Immature natural killer cell (primary cell): ENCODE measurements at regions not wholly inside any gene's neighbourhood (a gene's known extent, or its start where the extent isn't known, plus 50 kb on each side); places are given as distances from the start of the nearest gene placed in this dataset.

Experiments used
- DNase-seq, 3 donors: peaks; one replicate each; pipeline ENCODE4 v3.0.0; 2022; ENCODE audit warnings: mixed read lengths in 1 of 3
- H3K27ac Mint-ChIP-seq, 6 donors: one replicate each; pipeline ENCODE4 v1.8.0; 2020; ENCODE audit warnings: mixed read lengths in 6 of 6, mild to moderate bottlenecking in 5 of 6, inconsistent platforms in 4 of 6, moderate library complexity in 3 of 6
- H3K27me3 Mint-ChIP-seq, 3 donors: one replicate each; pipeline ENCODE4 v1.8.0; 2020 to 2021; ENCODE audit warnings: low read depth in 3 of 3, mild to moderate bottlenecking in 3 of 3, mixed read lengths in 3 of 3, moderate library complexity in 3 of 3, inconsistent platforms in 1 of 3
- H3K36me3 Mint-ChIP-seq, 3 donors: one replicate each; pipeline ENCODE4 v1.8.0; 2020; ENCODE audit warnings: mixed read lengths in 3 of 3, inconsistent platforms in 2 of 3, mild to moderate bottlenecking in 2 of 3
- H3K4me1 Mint-ChIP-seq, 2 donors: one replicate each; pipeline ENCODE4 v1.8.0; 2020; ENCODE audit warnings: inconsistent platforms in 2 of 2, mild to moderate bottlenecking in 2 of 2, mixed read lengths in 2 of 2, moderate library complexity in 1 of 2
- H3K4me3 Mint-ChIP-seq, 5 donors: one replicate each; pipeline ENCODE4 v1.8.0; 2020; ENCODE audit warnings: mild to moderate bottlenecking in 5 of 5, mixed read lengths in 5 of 5, inconsistent platforms in 3 of 5, moderate library complexity in 3 of 5
- H3K9me3 Mint-ChIP-seq, 6 donors: one replicate each; pipeline ENCODE4 v1.8.0; 2020; ENCODE audit warnings: mild to moderate bottlenecking in 6 of 6, mixed read lengths in 6 of 6, inconsistent platforms in 4 of 6, moderate library complexity in 3 of 6

- Mint-ChIP-seq H3K27ac (no peak overlapping the region), H3K27me3 (peaks cover 2% of the 10 kb centered on the region in 3 donors), H3K9me3 (peaks cover 0 to 6% (median 2%) of the 10 kb centered on the region in 6 donors), H3K4me3 (no peak overlapping the region), H3K36me3 (no peaks in the 10 kb centered on the region), H3K4me1 (no peaks in the 10 kb centered on the region)
- DNase-seq = no peak
Measured at GRCh38 chr4:138669479-138670315, 345.9 kb upstream of the NOCT start.

GRCh38 chr4:138668309-138668708 is 347.3 kb upstream of the NOCT start:
- DNase-seq = no peak
- Mint-ChIP-seq H3K27ac (no peak overlapping the region), H3K27me3 (peaks cover 2% of the 10 kb centered on the region in 3 donors), H3K9me3 (peaks cover 0 to 6% (median 2%) of the 10 kb centered on the region in 6 donors), H3K4me1 (no peaks in the 10 kb centered on the region), H3K36me3 (no peaks in the 10 kb centered on the region), H3K4me3 (no peak overlapping the region)

- H3K4me3 Mint-ChIP-seq = no peak overlapping the region
- H3K27ac Mint-ChIP-seq = no peak overlapping the region
Measured at GRCh38 chr4:138666366-138666765, 349.2 kb upstream of the NOCT start.

GRCh38 chr4:138665851-138666250 is 349.7 kb upstream of the NOCT start:
- peaks cover 0 to 6% (median under 1%) of the 10 kb centered on the region in 6 donors for H3K9me3 Mint-ChIP-seq
- no peak overlapping the region for H3K27ac Mint-ChIP-seq
- no peak for DNase-seq
- peaks cover 0 to 2% (median 0%) of the 10 kb centered on the region in 3 donors for H3K27me3 Mint-ChIP-seq
- H3K4me1 Mint-ChIP-seq = no peaks in the 10 kb centered on the region
- no peaks in the 10 kb centered on the region for H3K36me3 Mint-ChIP-seq
- no peak overlapping the region for H3K4me3 Mint-ChIP-seq

More at GRCh38 chr4:138666366-138666765, 349.2 kb upstream of the NOCT start:
- DNase-seq = no peak
- Mint-ChIP-seq H3K9me3 (peaks cover 0 to 6% (median 2%) of the 10 kb centered on the region in 6 donors), H3K4me1 (no peaks in the 10 kb centered on the region), H3K27me3 (peaks cover 0 to 2% (median 0%) of the 10 kb centered on the region in 3 donors), H3K36me3 (no peaks in the 10 kb centered on the region)

- no peaks in the 10 kb centered on the region for H3K4me1 Mint-ChIP-seq
- peaks cover 0 to 7% (median 0%) of the 10 kb centered on the region in 6 donors for H3K9me3 Mint-ChIP-seq
- H3K4me3 Mint-ChIP-seq = no peak overlapping the region
- no peaks in the 10 kb centered on the region for H3K36me3 Mint-ChIP-seq
- H3K27ac Mint-ChIP-seq = no peak overlapping the region
- DNase-seq = no peak
- peaks cover 0 to 2% (median 0%) of the 10 kb centered on the region in 3 donors for H3K27me3 Mint-ChIP-seq
Measured at GRCh38 chr4:138663883-138664282, 351.7 kb upstream of the NOCT start.

- no peaks in the 10 kb centered on the region for H3K4me1 Mint-ChIP-seq
- H3K9me3 Mint-ChIP-seq = peaks cover 0 to 5% (median 0%) of the 10 kb centered on the region in 6 donors
- H3K4me3 Mint-ChIP-seq = no peak overlapping the region
Measured at GRCh38 chr4:138659812-138660316, 355.7 kb upstream of the NOCT start.

GRCh38 chr4:138659037-138659811 is 356.4 kb upstream of the NOCT start:
- Mint-ChIP-seq H3K4me1 (no peaks in the 10 kb centered on the region), H3K4me3 (no peak overlapping the region), H3K36me3 (no peaks in the 10 kb centered on the region), H3K27ac (no peak overlapping the region), H3K9me3 (peaks cover 0 to 5% (median 0%) of the 10 kb centered on the region in 6 donors), H3K27me3 (peaks cover 0 to 2% (median 0%) of the 10 kb centered on the region in 3 donors)
- DNase-seq = no peak

More at GRCh38 chr4:138659812-138660316, 355.7 kb upstream of the NOCT start:
- no peaks in the 10 kb centered on the region for H3K27me3 Mint-ChIP-seq
- DNase-seq = no peak
- no peak overlapping the region for H3K27ac Mint-ChIP-seq
- no peaks in the 10 kb centered on the region for H3K36me3 Mint-ChIP-seq

GRCh38 chr4:138658518-138658917 is 357.1 kb upstream of the NOCT start:
- H3K4me1 Mint-ChIP-seq = no peaks in the 10 kb centered on the region
- peaks cover 0 to 2% (median 0%) of the 10 kb centered on the region in 3 donors for H3K27me3 Mint-ChIP-seq
- no peak overlapping the region for H3K27ac Mint-ChIP-seq
- H3K4me3 Mint-ChIP-seq = no peak overlapping the region
- H3K9me3 Mint-ChIP-seq = peaks cover 0 to 5% (median under 1%) of the 10 kb centered on the region in 6 donors
- H3K36me3 Mint-ChIP-seq = no peaks in the 10 kb centered on the region
- DNase-seq = no peak

- Mint-ChIP-seq H3K4me3 (no peak overlapping the region), H3K4me1 (no peaks in the 10 kb centered on the region), H3K27me3 (peaks cover 0 to 2% (median 0%) of the 10 kb centered on the region in 3 donors), H3K9me3 (peaks cover 0 to 5% (median 2%) of the 10 kb centered on the region in 6 donors), H3K36me3 (no peaks in the 10 kb centered on the region), H3K27ac (no peak overlapping the region)
- DNase-seq = no peak
Measured at GRCh38 chr4:138656990-138657389, 358.6 kb upstream of the NOCT start.

- Mint-ChIP-seq H3K27ac (no peak overlapping the region), H3K36me3 (no peaks in the 10 kb centered on the region), H3K4me1 (no peaks in the 10 kb centered on the region), H3K27me3 (peaks cover 0 to 2% (median 0%) of the 10 kb centered on the region in 3 donors), H3K4me3 (no peak overlapping the region), H3K9me3 (peaks cover 0 to 5% (median 2%) of the 10 kb centered on the region in 6 donors)
- no peak for DNase-seq
Measured at GRCh38 chr4:138655985-138656384, 359.6 kb upstream of the NOCT start.

- no peaks in the 10 kb centered on the region for H3K4me1 Mint-ChIP-seq
- no peaks in the 10 kb centered on the region for H3K36me3 Mint-ChIP-seq
- peaks cover 0 to 5% (median 2%) of the 10 kb centered on the region in 6 donors for H3K9me3 Mint-ChIP-seq
Measured at GRCh38 chr4:138655286-138655685, 360.3 kb upstream of the NOCT start.

GRCh38 chr4:138650929-138651448 is 364.6 kb upstream of the NOCT start:
- Mint-ChIP-seq H3K4me3 (no peak overlapping the region), H3K27me3 (peaks cover 0 to 2% (median 2%) of the 10 kb centered on the region in 3 donors), H3K27ac (no peak overlapping the region), H3K4me1 (no peaks in the 10 kb centered on the region), H3K36me3 (no peaks in the 10 kb centered on the region), H3K9me3 (peaks cover 0 to 3% (median 0%) of the 10 kb centered on the region in 6 donors)
- no peak for DNase-seq

More at GRCh38 chr4:138655286-138655685, 360.3 kb upstream of the NOCT start:
- H3K27me3 Mint-ChIP-seq = peaks cover 0 to 2% (median 0%) of the 10 kb centered on the region in 3 donors
- H3K27ac Mint-ChIP-seq = no peak overlapping the region
- no peak overlapping the region for H3K4me3 Mint-ChIP-seq
- DNase-seq = no peak

GRCh38 chr4:138650495-138650894 is 365.1 kb upstream of the NOCT start:
- no peaks in the 10 kb centered on the region for H3K36me3 Mint-ChIP-seq
- no peak overlapping the region for H3K4me3 Mint-ChIP-seq
- no peak overlapping the region for H3K27ac Mint-ChIP-seq
- peaks cover 0 to 2% (median 2%) of the 10 kb centered on the region in 3 donors for H3K27me3 Mint-ChIP-seq
- no peaks in the 10 kb centered on the region for H3K4me1 Mint-ChIP-seq
- no peak for DNase-seq
- peaks cover 0 to 3% (median under 1%) of the 10 kb centered on the region in 6 donors for H3K9me3 Mint-ChIP-seq
